Endothelial cell of umbilical vein (primary cell): ENCODE measurements at regions not wholly inside any gene's neighbourhood (a gene's known extent, or its start where the extent isn't known, plus 50 kb on each side); places are given as distances from the start of the nearest gene placed in this dataset.

ENCODE experiments used
- BruUV-seq: library from RNA; stranded (reverse); fragments of 400-500 nt; replicated peaks from 2 replicates; lab custom pipeline; 2021; lab: Mats Ljungman, UMichigan
- CTCF ChIA-PET: fragments of 300-600, 350-600 bp; sonication (Branson Sonifier 250); formaldehyde crosslinking; loops from one replicate; lab custom pipeline; 2021; ENCODE audit warnings: antibody characterized with exemption, inconsistent platforms; lab: Charles Lee
- POLR2A ChIA-PET: fragments of 300-600, 350-600 bp; sonication (Branson Sonifier 250); formaldehyde crosslinking; loops from one replicate; lab custom pipeline; 2021; ENCODE audit warnings: antibody characterized with exemption, inconsistent platforms; lab: Charles Lee
- DNase-seq: peaks from one replicate; pipeline ENCODE4 v3.0.0-alpha.2; 2011; ENCODE audit warnings: low read depth, low spot score
- FAIRE-seq: peaks from 2 replicates; lab custom pipeline; 2011; peaks lifted over from hg19 to GRCh38; lab: Jason Lieb, UNC
- H2AFZ ChIP-seq: 2 replicates; pipeline ENCODE4 v1.6.0; 2012; ENCODE audit warnings: low read depth, low read length, control low read depth, inconsistent platforms
- H3K27ac ChIP-seq: 2 replicates; pipeline ENCODE4 v1.5.1; 2011; ENCODE audit warnings: low read depth, mild to moderate bottlenecking, control low read depth, low read length, moderate library complexity; ENCODE audit not compliant: insufficient read depth
- H3K27me3 ChIP-seq, 2 experiments: 2 replicates each; pipeline versions ENCODE4 v1.6.0 to v1.6.1; 2011; ENCODE audit warnings: low read length in 2 of 2, mixed read lengths in 1 of 2; ENCODE audit not compliant: control insufficient read depth in 2 of 2, insufficient read depth in 2 of 2
- H3K36me3 ChIP-seq, 2 experiments: 2 replicates in 1 of 2; 3 replicates in 1 of 2; pipeline ENCODE4 v1.5.1; 2011; ENCODE audit warnings: low read length in 2 of 2, mild to moderate bottlenecking in 1 of 2, moderate library complexity in 1 of 2; ENCODE audit not compliant: control insufficient read depth in 2 of 2, insufficient read depth in 2 of 2; ENCODE audit errors: extremely low read depth in 1 of 2
- H3K4me1 ChIP-seq: 3 replicates; pipeline ENCODE4 v1.5.1; 2011; ENCODE audit warnings: mild to moderate bottlenecking, low read length; ENCODE audit not compliant: control insufficient read depth, insufficient read depth; ENCODE audit errors: extremely low read depth
- H3K4me2 ChIP-seq: 2 replicates; pipeline ENCODE4 v1.6.1; 2011; ENCODE audit warnings: low read length, control low read depth, mixed read lengths; ENCODE audit not compliant: insufficient read depth
- H3K4me3 ChIP-seq, 3 experiments: fragments of 200-600 bp in 1 of 3; sonication (generic), shearing (Covaris generic) in 1 of 3; replicated peaks in 1 of 3; 2 replicates each; pipeline ENCODE4 v1.5.1; 2011 to 2016; ENCODE audit warnings: control low read depth in 3 of 3, low read length in 3 of 3, mild to moderate bottlenecking in 2 of 3, inconsistent platforms in 1 of 3, low read depth in 1 of 3, moderate library complexity in 1 of 3; ENCODE audit not compliant: insufficient read depth in 1 of 3
- H3K79me2 ChIP-seq: 2 replicates; pipeline ENCODE4 v1.6.0; 2012; ENCODE audit warnings: low read length, inconsistent platforms; ENCODE audit not compliant: control insufficient read depth, insufficient read depth
- H3K9ac ChIP-seq: replicated peaks from 2 replicates; pipeline ENCODE3; 2011; ENCODE audit warnings: low read length, control low read depth; ENCODE audit not compliant: insufficient read depth; ENCODE audit errors: extremely low read depth
- H3K9me1 ChIP-seq: replicated peaks from 3 replicates; pipeline ENCODE4 v1.6.0; 2011; ENCODE audit warnings: mild to moderate bottlenecking, low read length; ENCODE audit not compliant: control insufficient read depth, insufficient read depth; ENCODE audit errors: extremely low read depth
- H3K9me3 ChIP-seq: replicated peaks from 2 replicates; pipeline ENCODE4 v1.5.1; 2012; ENCODE audit warnings: low read length, inconsistent platforms; ENCODE audit not compliant: control insufficient read depth, insufficient read depth
- H4K20me1 ChIP-seq: replicated peaks from 2 replicates; pipeline ENCODE3; 2011; ENCODE audit warnings: mild to moderate bottlenecking, low read length; ENCODE audit not compliant: control insufficient read depth, insufficient read depth; ENCODE audit errors: extremely low read depth
- EZH2 ChIP-seq: IDR thresholded peaks from 2 replicates; pipeline ENCODE4 v1.6.1; 2012; ENCODE audit warnings: borderline replicate concordance, low read depth, mild to moderate bottlenecking, moderate library complexity, low read length, inconsistent platforms; ENCODE audit not compliant: severe bottlenecking
- FOS ChIP-seq: IDR thresholded peaks from 2 replicates; pipeline ENCODE4 v1.6.1; 2011; ENCODE audit warnings: mild to moderate bottlenecking, low read length, moderate library complexity, borderline replicate concordance; ENCODE audit not compliant: insufficient read depth
- GATA2 ChIP-seq: IDR thresholded peaks from 2 replicates; pipeline ENCODE4 v1.7.0; 2011; ENCODE audit warnings: low read depth, mild to moderate bottlenecking, moderate library complexity, mixed read lengths, low read length; ENCODE audit not compliant: insufficient read length, insufficient read depth
- JUN ChIP-seq: IDR thresholded peaks from 2 replicates; pipeline ENCODE4 v1.6.1; 2011; ENCODE audit warnings: borderline replicate concordance, low read depth; ENCODE audit not compliant: insufficient read length, insufficient read depth
- MYC ChIP-seq: IDR thresholded peaks from one replicate; pipeline ENCODE4 v1.6.1; 2011; ENCODE audit warnings: mild to moderate bottlenecking, low read depth, low read length
- POLR2A ChIP-seq: IDR thresholded peaks from 2 replicates; pipeline ENCODE4 v1.6.1; 2012; ENCODE audit warnings: low read depth, mild to moderate bottlenecking, control low read depth, low read length
- POLR2AphosphoS5 ChIP-seq: IDR thresholded peaks from 2 replicates; pipeline ENCODE4 v1.6.1; 2012; ENCODE audit warnings: low read depth, mild to moderate bottlenecking, control low read depth, low read length, moderate library complexity; ENCODE audit not compliant: insufficient read depth
- dilution Hi-C: fragments of 300-500 bp; cut with MboI; formaldehyde crosslinking; loops from one replicate; pipeline ENCODE4 v1.15.0; 2019; ENCODE audit warnings: low sequenced_read_pairs; ENCODE audit not compliant: extremely low pct_ligation_motif_present
- intact Hi-C: fragments of 100-400 bp; cut with micrococcal nuclease; formaldehyde crosslinking; loops from one replicate; pipeline ENCODE4 v1.10.0; 2022
- TF ChIP-seq, protein P1 (sequence below): IDR thresholded peaks from 2 replicates; pipeline ENCODE4 v1.6.1; 2011; ENCODE audit not compliant: insufficient read depth, insufficient read length
- TF ChIP-seq, protein P2 (sequence below), 2 donors: IDR thresholded peaks; 1 replicate in 1 of 2; 2 replicates in 1 of 2; pipeline ENCODE4 v1.5.1; 2011; ENCODE audit warnings: low read length in 2 of 2, mild to moderate bottlenecking in 2 of 2, moderate library complexity in 2 of 2, control low read depth in 1 of 2, inconsistent platforms in 1 of 2, low read depth in 1 of 2; ENCODE audit not compliant: insufficient read depth in 1 of 2; ENCODE audit errors: extremely low read depth in 1 of 2

DNA sequence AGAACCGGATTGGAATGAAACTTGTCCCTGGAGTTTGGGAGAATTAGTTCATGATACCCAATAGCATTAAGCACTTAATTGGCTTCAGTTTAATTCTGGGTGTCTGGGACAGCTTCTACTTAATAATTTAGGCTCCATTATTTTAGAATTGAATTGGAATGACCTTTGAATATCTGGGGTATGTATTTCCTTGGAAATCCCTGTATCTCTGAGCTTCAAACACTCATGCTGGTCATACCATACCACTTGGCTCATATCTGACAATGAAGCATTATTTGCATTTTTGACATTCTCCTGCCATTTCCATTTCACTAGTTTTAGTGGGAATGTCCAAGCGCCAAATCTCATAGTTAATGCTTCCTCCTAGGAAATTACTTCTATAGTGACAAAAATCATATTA is 393.1 kb downstream of the DIPK2A start:
- H3K9me1 ChIP-seq, result no peaks in the 10 kb centered on the region
- TF ChIP-seq, protein P1, sequence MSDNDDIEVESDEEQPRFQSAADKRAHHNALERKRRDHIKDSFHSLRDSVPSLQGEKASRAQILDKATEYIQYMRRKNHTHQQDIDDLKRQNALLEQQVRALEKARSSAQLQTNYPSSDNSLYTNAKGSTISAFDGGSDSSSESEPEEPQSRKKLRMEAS, result no peak
- TF ChIP-seq, protein P2, sequence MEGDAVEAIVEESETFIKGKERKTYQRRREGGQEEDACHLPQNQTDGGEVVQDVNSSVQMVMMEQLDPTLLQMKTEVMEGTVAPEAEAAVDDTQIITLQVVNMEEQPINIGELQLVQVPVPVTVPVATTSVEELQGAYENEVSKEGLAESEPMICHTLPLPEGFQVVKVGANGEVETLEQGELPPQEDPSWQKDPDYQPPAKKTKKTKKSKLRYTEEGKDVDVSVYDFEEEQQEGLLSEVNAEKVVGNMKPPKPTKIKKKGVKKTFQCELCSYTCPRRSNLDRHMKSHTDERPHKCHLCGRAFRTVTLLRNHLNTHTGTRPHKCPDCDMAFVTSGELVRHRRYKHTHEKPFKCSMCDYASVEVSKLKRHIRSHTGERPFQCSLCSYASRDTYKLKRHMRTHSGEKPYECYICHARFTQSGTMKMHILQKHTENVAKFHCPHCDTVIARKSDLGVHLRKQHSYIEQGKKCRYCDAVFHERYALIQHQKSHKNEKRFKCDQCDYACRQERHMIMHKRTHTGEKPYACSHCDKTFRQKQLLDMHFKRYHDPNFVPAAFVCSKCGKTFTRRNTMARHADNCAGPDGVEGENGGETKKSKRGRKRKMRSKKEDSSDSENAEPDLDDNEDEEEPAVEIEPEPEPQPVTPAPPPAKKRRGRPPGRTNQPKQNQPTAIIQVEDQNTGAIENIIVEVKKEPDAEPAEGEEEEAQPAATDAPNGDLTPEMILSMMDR (IDR thresholded peaks at IDR 0.05; ENCODE audit: extremely low read depth in 1 of 2, insufficient read depth in 1 of 2, low read depth in 1 of 2, low read length in 2 of 2), result no peak
- no peak for TF ChIP-seq FOS
- TF ChIP-seq EZH2, result no peak
- no peak for TF ChIP-seq POLR2A
- no peak for DNase-seq
- no peaks in the 10 kb centered on the region for H3K27me3 ChIP-seq
- no peak overlapping the region for H3K9ac ChIP-seq
- no peak overlapping the region for H3K4me2 ChIP-seq
- no peak overlapping the region for H2AFZ ChIP-seq
- H3K9me3 ChIP-seq, result no peaks in the 10 kb centered on the region
- no peaks in the 10 kb centered on the region for H3K36me3 ChIP-seq
- H3K4me1 ChIP-seq, result no peaks in the 10 kb centered on the region
- no peak overlapping the region for H3K27ac ChIP-seq
- FAIRE-seq, result no peak
- no peak overlapping the region for H3K4me3 ChIP-seq
- no peaks in the 10 kb centered on the region for H3K79me2 ChIP-seq
- no TSS peak for BruUV-seq
- intact Hi-C loops (no loop called here), dilution Hi-C loops (no loop called here)
- CTCF ChIA-PET, result no interaction called here
- POLR2A ChIA-PET, result no interaction called here
- H4K20me1 ChIP-seq, result no peaks in the 10 kb centered on the region

DNA sequence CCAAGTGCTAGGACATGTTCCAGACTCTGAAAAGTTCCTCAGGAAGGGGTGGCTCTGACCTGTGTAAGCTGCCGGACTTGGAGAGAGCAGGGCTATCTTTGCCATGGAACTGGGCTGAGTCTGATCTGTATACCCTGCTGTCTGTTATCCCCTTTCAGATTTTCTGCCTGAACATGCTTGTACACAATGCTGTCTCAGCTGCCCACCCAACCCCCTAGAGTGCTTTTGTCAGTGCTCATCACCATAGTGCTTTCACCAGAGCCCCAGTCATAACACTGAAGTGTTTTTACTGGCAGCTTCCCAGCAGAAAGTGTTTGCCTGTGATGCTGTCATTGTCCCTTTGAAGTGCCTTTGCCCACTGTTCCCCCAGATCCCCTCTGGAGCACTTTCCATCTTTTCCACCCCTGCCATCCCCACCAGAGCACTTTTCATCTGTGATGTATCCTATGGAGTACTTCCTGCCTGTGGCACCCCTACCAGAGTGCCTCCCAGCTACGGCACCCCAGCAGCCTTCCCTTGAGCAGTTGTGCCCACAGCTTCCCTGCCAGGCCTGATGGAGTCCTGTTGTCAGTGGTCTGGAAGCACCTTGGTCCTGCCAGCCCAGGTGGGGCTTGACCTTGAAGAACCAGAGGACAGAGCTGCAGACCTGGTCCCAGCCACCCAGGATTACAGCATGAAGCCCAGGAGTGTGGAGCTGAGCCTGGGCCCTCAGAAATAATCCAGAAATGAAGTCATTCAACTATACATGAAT is 397.7 kb downstream of the DIPK2A start:
- dilution Hi-C loops, result no loop called here
- Histone ChIP-seq H3K4me3 (no peak overlapping the region), H3K27me3 (no peaks in the 10 kb centered on the region), H3K9me1 (no peaks in the 10 kb centered on the region), H3K9me3 (no peaks in the 10 kb centered on the region), H3K27ac (no peak overlapping the region), H3K36me3 (no peaks in the 10 kb centered on the region), H2AFZ (no peak overlapping the region), H3K4me2 (no peak overlapping the region), H4K20me1 (no peaks in the 10 kb centered on the region), H3K4me1 (no peaks in the 10 kb centered on the region), H3K79me2 (no peaks in the 10 kb centered on the region), H3K9ac (no peak overlapping the region)
- TF ChIP-seq MYC (no peak), GATA2 (no peak), POLR2A (no peak), JUN (no peak), EZH2 (no peak), FOS (no peak), POLR2AphosphoS5 (no peak)
- TF ChIP-seq, protein P2 (IDR thresholded peaks at IDR 0.05; ENCODE audit: extremely low read depth in 1 of 2, insufficient read depth in 1 of 2, low read depth in 1 of 2, low read length in 2 of 2), result no peak
- TF ChIP-seq, protein P1, result no peak
- ChIA-PET POLR2A (no interaction called here), CTCF (interaction anchor here (1.0 kb wide), 1 partner anchor 9 kb away, joined by 3 read pairs; no protein-coding TSS in a partner anchor)
- FAIRE-seq, result no peak
- DNase-seq, result no peak
- BruUV-seq, result no TSS peak
- intact Hi-C loops, result no loop called here
